NCI-H2081 (cell line): ENCODE measurements at regions not wholly inside any gene's neighbourhood (a gene's known extent, or its start where the extent isn't known, plus 50 kb on each side); places are given as distances from the start of the nearest gene placed in this dataset.
"Not testable (repeated sequence)": the region's sequence is repeated elsewhere in the genome, so short reads cannot be mapped to it uniquely, and the experiment has no call there.

Experiments
- DNase-seq, 2 experiments: peaks; one replicate each; lab custom pipeline; 2025; lab: John Stamatoyannopoulos, UW

DNA sequence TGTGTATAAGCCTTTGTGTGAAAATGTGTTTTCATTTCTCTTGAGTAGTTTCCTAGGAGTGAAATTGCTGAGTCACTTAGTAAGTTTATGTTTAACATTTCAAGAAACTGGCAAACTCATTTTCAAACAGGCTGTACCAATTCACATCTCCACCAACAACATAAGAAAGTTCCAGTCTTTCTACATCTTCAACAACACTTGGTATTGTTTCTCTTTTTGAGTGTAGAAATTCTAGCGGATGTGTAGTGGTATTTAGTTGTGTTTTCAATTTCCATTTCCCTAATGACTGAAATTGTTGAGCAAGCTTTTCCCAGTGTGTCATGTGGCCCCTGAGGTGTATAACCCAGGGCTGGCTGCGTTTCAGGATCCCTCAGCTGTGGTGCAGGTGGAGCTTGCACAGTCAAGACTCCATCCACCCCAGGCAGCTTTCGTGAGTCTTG, 258.5 kb downstream of the PDCD6IP start:
- no peak for DNase-seq

- DNase-seq: not testable (repeated sequence)
Measured at GRCh38 chr3:34060995-34061394, 262.6 kb downstream of the PDCD6IP start.

- no peak for DNase-seq
Measured at GRCh38 chr3:34065901-34066300, 267.5 kb downstream of the PDCD6IP start.

- no peak for DNase-seq
Measured at GRCh38 chr3:34066328-34066727, 267.9 kb downstream of the PDCD6IP start.

GRCh38 chr3:34066999-34067398, 268.6 kb downstream of the PDCD6IP start:
- DNase-seq: no peak

DNA sequence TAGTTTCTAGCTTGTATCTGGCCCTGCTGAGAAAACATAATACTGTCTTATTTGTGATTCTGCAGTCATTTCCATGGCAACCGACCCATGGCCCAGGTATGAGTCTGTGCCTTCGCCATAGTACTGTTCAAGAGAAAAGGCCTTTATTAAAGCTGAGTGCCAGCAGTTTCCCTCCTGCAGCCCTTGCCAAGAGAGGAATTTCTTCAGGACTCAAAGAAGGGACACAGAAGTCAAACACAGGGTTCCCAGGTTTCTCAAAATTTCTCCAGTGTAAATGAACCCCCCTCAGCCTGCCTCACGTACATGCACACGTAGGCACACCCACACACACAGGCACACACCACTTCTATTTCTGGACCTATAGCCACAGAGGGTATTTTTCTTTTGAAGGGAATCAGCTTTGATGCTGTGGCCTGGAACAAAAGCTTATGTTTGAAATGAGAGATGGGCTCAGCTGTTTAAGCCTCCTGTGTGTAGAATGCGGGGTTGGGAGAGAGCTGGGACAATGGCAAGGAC, 269.2 kb downstream of the PDCD6IP start:
- DNase-seq: no peak

- DNase-seq: no peak
Measured at GRCh38 chr3:34068505-34068904, 270.1 kb downstream of the PDCD6IP start.

- DNase-seq: no peak
Measured at GRCh38 chr3:34070831-34071585, 272.6 kb downstream of the PDCD6IP start.

GRCh38 chr3:34072297-34072696, 273.9 kb downstream of the PDCD6IP start:
- no peak for DNase-seq

DNA sequence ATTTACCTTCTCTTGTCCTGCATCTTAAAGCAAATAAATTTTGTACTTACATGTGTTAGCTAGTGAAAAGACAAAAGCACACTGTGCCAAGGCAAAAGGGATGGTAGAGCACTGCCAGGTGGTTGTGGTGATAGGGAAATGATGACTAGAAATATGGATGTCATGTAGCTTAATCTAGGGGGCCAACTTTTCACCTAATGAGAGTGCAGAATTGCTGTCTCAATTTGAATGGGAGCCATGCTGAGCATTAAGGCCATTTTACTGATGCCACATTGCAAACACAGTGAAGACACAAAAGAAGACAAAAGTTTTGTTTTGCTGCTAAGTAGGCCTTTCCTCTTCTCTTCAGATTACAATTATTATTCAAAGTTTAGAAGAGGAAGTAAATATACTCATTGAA, 274.7 kb downstream of the PDCD6IP start:
- DNase-seq: no peak

DNA sequence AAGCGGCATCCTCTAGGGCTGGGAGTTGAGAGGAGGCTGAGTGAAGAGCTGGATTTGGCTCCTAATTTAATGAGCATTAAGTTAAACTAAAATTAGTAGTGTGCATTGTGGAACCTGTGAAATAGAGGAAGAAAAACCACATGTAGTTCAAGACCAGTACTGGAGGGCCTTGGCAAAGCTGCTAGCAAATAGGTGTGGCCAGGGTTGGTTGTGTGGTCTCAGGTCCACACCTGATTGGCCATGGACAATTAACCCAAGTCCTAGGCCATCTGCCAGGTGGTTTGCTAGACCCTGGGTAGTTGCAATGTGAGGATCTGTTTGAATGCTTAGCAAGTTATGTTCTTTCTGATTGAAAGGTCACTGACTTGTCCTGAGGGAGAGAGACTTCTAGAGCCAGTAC, 275.5 kb downstream of the PDCD6IP start:
- DNase-seq: no peak

DNA sequence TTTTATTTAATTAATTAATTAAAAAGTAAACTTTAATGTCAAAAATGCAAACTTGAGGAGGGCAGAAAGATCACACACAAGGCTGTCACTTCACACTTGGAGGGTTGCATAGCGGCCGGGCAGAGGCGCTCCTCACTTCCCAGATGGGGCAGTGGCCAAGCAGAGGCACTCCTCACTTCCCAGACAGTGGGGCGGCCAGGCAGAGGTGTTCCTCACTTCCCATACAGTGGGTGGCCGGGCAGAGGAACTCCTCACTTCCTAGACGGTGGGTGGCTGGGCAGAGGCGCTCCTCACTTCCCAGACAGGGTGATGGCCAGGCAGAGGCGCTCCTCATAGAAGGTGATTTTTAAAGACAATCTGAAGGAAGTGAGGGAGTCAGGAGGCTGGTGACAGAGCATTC, 277.5 kb downstream of the PDCD6IP start:
- DNase-seq: no peak

DNA sequence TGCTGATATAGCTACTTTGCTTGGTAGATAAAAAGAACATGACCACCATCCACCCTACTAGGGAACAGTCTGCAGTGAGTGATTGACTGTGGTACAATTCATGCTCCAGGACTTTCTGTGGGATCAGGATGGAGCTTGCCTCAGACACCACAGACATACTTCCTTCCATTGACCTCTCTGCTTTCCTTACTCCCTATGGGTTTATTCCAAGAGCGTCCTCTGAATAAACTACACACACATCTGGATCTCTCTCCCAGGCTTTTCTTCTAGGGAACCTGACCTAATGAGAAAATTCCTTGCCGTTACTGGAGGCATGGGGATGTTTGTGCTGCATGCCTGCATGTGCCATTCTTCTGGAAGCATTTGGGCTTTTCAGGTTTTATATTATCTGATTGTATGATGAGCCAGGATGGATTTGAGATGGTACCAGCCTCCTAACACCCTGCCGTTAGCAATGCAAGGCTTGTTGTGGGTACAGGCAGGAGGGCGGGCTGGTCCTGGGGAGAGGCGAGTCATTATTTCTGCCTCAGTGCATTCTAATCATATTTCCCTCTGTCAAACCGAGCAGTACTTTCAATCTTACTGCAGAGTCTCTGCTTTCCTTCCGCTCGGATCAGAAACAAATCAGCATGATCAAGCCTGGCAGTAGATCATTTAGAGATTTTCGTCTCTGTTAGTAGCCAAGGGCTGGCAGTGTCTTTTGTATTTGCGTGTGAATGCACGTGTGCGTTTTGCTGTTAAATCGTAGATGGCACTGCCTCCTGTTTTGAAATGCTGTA, 279.2 kb downstream of the PDCD6IP start:
- DNase-seq: no peak

GRCh38 chr3:34078418-34078817, 280.0 kb downstream of the PDCD6IP start:
- no peak for DNase-seq

GRCh38 chr3:34079849-34080248, 281.4 kb downstream of the PDCD6IP start:
- not testable (repeated sequence) for DNase-seq

DNA sequence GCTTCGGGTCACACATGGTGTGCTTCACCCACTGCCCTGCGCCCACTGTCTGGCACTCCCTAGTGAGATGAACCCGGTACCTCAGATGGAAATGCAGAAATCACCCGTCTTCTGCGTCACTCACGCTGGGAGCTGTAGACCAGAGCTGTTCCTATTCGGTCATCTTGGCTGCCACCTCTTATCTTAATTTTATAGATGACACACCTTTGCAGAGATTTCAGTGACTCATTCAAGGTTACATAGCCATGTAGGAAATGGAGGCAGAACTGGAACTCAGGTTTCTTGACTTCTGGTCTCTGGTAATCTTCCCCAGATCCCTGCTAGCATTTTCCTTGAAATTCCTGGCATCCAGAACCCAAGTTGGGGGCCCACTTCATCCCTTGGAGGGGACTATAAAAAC, 291.9 kb downstream of the PDCD6IP start:
- DNase-seq: not testable (repeated sequence)

GRCh38 chr3:34090876-34091275, 292.4 kb downstream of the PDCD6IP start:
- DNase-seq: peak in 1 of 2 experiments; percentile 34

DNA sequence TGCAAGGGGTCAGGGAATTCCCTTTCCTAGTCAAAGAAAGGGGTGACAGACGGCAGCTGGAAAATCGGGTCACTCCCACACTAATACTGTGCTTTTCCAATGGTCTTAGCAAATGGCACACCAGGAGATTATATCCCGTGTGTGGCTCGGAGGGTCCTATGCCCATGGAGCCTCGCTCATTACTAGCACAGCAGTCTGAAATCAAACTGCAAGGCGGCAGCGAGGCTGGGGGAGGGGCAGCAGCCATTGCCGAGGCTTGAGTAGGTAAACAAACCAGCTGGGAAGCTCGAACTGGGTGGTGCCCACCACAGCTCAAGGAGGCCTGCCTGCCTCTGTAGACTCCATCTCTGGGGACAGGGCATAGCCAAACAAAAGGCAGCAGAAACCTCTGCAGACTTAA, 295.9 kb downstream of the PDCD6IP start:
- DNase-seq: not testable (repeated sequence)

DNA sequence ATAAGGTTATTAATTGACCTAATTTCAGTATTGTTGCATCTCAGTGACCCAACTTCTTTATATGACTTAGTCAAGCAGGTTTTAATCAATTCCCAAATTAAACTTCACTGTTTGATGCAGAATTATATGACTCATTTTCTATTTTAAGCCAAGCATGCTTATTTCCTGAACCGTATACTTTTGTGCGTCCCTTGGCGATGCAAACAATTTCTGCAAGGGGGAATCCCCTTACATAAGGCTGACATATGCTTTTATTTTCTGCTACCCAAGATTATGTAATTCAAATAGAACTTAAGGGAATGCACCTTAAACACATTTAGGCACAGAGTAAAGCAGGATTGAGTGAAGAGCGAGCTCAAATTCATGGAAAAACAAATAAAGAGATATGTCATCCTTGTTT, 303.9 kb downstream of the PDCD6IP start:
- DNase-seq: no peak

DNA sequence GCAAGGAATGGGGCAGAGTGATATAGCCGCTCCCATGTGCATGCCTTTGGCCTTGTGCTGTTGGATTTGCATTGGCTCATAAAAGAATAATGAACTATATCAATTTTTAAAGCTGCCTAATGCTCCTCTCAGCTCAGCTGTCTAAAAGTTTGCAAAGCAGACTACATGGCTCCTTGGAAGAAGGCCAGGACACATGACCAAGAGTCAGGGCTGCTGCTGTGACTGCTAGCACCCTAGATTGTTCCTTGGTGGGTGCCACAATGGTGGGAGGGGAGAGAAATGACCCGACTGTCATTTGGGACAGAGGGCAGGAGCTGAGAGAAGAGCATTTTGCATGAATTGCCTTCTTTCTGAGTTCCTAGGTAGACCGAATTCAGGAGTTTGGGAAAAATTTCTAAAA, 307.9 kb downstream of the PDCD6IP start:
- DNase-seq: no peak

DNA sequence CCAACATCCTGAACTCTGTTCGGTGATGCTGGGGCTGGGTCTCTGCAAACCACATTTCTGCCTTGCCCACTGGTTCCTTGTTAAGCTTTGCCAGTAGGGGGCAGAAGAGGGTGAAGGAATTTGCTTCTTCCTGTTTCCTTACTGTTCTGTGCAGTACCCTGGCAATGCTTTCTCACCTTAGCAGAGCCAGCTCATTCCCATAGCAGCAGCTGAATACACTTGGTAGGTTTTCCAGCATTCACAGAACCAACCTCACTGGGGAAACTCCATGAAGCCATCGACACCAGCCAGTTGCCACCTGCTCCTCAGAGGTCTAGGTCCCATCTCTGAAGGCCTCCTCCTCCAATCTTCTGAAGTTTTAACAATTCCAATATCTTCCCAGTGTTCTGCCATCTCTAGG, 308.4 kb downstream of the PDCD6IP start:
- DNase-seq: peak in 1 of 2 experiments; percentile 42

DNA sequence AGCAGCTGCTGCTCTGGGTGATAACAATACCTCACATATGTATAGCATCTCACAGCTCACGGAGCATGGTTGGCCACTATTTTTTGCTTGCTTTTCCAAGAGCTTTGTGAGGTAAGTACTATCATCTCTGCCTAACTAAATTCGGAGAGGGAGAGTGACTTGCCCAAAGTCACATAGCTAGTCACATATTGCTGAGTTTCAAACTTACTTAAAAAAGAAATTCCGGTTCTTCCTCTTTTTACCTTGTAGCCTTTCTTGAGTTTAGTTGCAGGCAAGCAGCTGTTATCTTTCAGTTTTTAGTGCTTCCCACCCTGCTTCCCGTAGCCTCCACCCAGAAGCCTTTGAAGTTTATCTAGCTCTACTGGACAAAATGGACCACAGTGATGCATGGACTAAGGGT, 309.2 kb downstream of the PDCD6IP start:
- no peak for DNase-seq

DNA sequence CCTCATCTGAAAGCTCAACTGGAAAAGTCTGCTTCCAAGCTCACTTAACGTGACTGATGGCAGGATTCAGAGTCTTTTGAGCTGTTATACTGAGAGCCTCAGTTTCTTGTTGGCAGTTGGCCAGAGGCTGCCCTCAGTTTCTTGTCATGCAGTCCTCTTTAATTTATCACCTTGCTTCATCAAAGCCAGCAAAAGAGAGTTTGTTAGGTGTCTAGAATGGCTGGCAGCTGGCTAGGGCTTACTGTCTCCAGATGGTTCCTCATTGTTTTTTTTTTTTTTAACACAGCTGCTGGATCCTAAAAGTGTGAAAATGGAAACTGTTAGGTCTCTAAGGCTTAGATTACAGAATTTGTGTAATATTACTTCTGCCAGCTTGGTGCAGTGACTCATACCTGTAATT, 310.6 kb downstream of the PDCD6IP start:
- DNase-seq: no peak
